CD4-positive, alpha-beta T cell treated with Interleukin-15 for 1 hour (primary cell): ENCODE measurements at regions not wholly inside any gene's neighbourhood (a gene's known extent, or its start where the extent isn't known, plus 50 kb on each side); places are given as distances from the start of the nearest gene placed in this dataset.

Experiments used
- DNase-seq: peaks from one replicate; pipeline ENCODE4 v3.0.0-alpha.2; 2020

- DNase-seq: no peak
Observed at GRCh38 chr2:215711471-215712034, 275.7 kb upstream of the FN1 start.

GRCh38 chr2:215707608-215708007, 271.7 kb upstream of the FN1 start:
- no peak for DNase-seq

GRCh38 chr2:215705771-215706361, 270.0 kb upstream of the FN1 start:
- no peak for DNase-seq

GRCh38 chr2:215705281-215705680, 269.4 kb upstream of the FN1 start:
- DNase-seq: no peak

GRCh38 chr2:215702116-215702902, 266.4 kb upstream of the FN1 start:
- no peak for DNase-seq

- DNase-seq: no peak
Observed at GRCh38 chr2:215699700-215700538, 264.1 kb upstream of the FN1 start.

GRCh38 chr2:215699018-215699417, 263.1 kb upstream of the FN1 start:
- DNase-seq: no peak

- DNase-seq: no peak
Observed at GRCh38 chr2:215698566-215698965, 262.7 kb upstream of the FN1 start.

- DNase-seq: no peak
Observed at GRCh38 chr2:215697496-215697895, 261.6 kb upstream of the FN1 start.

- DNase-seq: no peak
Observed at GRCh38 chr2:215697003-215697402, 261.1 kb upstream of the FN1 start.

- no peak for DNase-seq
Observed at GRCh38 chr2:215695861-215696260, 260.0 kb upstream of the FN1 start.

- no peak for DNase-seq
Observed at GRCh38 chr2:215693999-215694580, 258.2 kb upstream of the FN1 start.

- DNase-seq: no peak
Observed at GRCh38 chr2:215693193-215693998, 257.5 kb upstream of the FN1 start.

GRCh38 chr2:215692387-215693079, 256.7 kb upstream of the FN1 start:
- no peak for DNase-seq

GRCh38 chr2:215691346-215691745, 255.5 kb upstream of the FN1 start:
- DNase-seq: no peak

- DNase-seq: no peak
Observed at GRCh38 chr2:215687149-215688031, 251.5 kb upstream of the FN1 start.

GRCh38 chr2:215685238-215685990, 249.5 kb upstream of the FN1 start:
- no peak for DNase-seq

GRCh38 chr2:215684448-215685237, 248.8 kb upstream of the FN1 start:
- no peak for DNase-seq

GRCh38 chr2:215683295-215683694, 247.4 kb upstream of the FN1 start:
- no peak for DNase-seq
